T47D (cell line): ENCODE measurements at regions not wholly inside any gene's neighbourhood (a gene's known extent, or its start where the extent isn't known, plus 50 kb on each side); places are given as distances from the start of the nearest gene placed in this dataset.

Experiments used
- DNase-seq, 2 experiments: peaks; one replicate each; pipeline versions ENCODE4 v3.0.0 to v3.0.0-alpha.2; 2011 to 2012; ENCODE audit warnings: low read depth in 1 of 2, low spot score in 1 of 2
- JUND ChIP-seq: IDR thresholded peaks from 2 replicates; pipeline ENCODE4 v1.6.1; 2012; ENCODE audit warnings: low read depth
- in situ Hi-C: cut with HindIII; loops from 2 replicates; pipeline ENCODE4 v1.10.0; 2016; ENCODE audit warnings: low sequenced_read_pairs, low pct_unique_long_range_greater_than_20kb

- in situ Hi-C loops = no loop called here
- DNase-seq = no peak
- no peak for TF ChIP-seq JUND
These were observed 145.3 kb downstream of the CD47 start for GRCh38 chr3:107945417-107946094.

GRCh38 chr3:107943786-107944523, 146.9 kb downstream of the CD47 start:
- no peak for TF ChIP-seq JUND
- in situ Hi-C loops = no loop called here
- DNase-seq = no peak

GRCh38 chr3:107942951-107943749, 147.7 kb downstream of the CD47 start:
- in situ Hi-C loops = no loop called here

GRCh38 chr3:107942244-107942643, 148.6 kb downstream of the CD47 start:
- DNase-seq = no peak
- in situ Hi-C loops = no loop called here
- TF ChIP-seq JUND = no peak

More at GRCh38 chr3:107942951-107943749, 147.7 kb downstream of the CD47 start:
- DNase-seq = no peak
- no peak for TF ChIP-seq JUND

GRCh38 chr3:107939691-107940442, 151.0 kb downstream of the CD47 start:
- in situ Hi-C loops = no loop called here
- DNase-seq = peak in 1 of 2 experiments; percentile 70
- no peak; the same call in 1 of the 2 replicates for TF ChIP-seq JUND

- no peak for TF ChIP-seq JUND
- DNase-seq = peak; percentile 30 to 71
- in situ Hi-C loops = no loop called here
These were observed 152.7 kb downstream of the CD47 start for GRCh38 chr3:107938143-107938542.

- no peak for TF ChIP-seq JUND
- in situ Hi-C loops = no loop called here
- DNase-seq = no peak
These were observed 156.0 kb downstream of the CD47 start for GRCh38 chr3:107934808-107935207.

GRCh38 chr3:107933450-107933849, 157.4 kb downstream of the CD47 start:
- in situ Hi-C loops = no loop called here
- no peak for TF ChIP-seq JUND
- no peak for DNase-seq

- no peak for DNase-seq
- in situ Hi-C loops = no loop called here
- TF ChIP-seq JUND = no peak
These were observed 159.5 kb downstream of the CD47 start for GRCh38 chr3:107931326-107931725.

- no peak for TF ChIP-seq JUND
- DNase-seq = no peak
- in situ Hi-C loops = no loop called here
These were observed 161.7 kb downstream of the CD47 start for GRCh38 chr3:107929088-107929487.

- no peak for TF ChIP-seq JUND
- in situ Hi-C loops = no loop called here
- DNase-seq = no peak
These were observed 162.8 kb downstream of the CD47 start for GRCh38 chr3:107928084-107928445.

- in situ Hi-C loops = no loop called here
- peak; percentile 59 to 76 for DNase-seq
- TF ChIP-seq JUND = no peak
These were observed 163.3 kb downstream of the CD47 start for GRCh38 chr3:107927361-107928083.
